ENCODE measurements at regions not wholly inside any gene's neighbourhood (a gene's known extent, or its start where the extent isn't known, plus 50 kb on each side); places are given as distances from the start of the nearest gene placed in this dataset.

GRCh38 chr14:100972118-100972897 lies 68.8 kb upstream of the RTL1 start:
- intact Hi-C loops (cut with DNase I), result no loop called here
- no peaks in the 10 kb centered on the region for H3K4me1 ChIP-seq (replicated peaks)
- no peaks in the 10 kb centered on the region for H3K36me3 ChIP-seq
- no peak for TF ChIP-seq POLR2A (IDR thresholded peaks at IDR 0.05)
- TF ChIP-seq CTCF (IDR thresholded peaks at IDR 0.05), result no peak
- TF ChIP-seq POLR2AphosphoS5 (IDR thresholded peaks at IDR 0.05), result no peak
- H3K27me3 ChIP-seq (replicated peaks; ENCODE audit: insufficient read depth), result no peaks in the 10 kb centered on the region
- no peak overlapping the region for H3K27ac ChIP-seq
- no peak overlapping the region for H3K4me3 ChIP-seq
- no peaks in the 10 kb centered on the region for H3K9me3 ChIP-seq
- DNase-seq (ENCODE audit: low spot score), result no peak
- WGBS, result 94% methylated on average over 8 of the region's 8 CpGs

- Histone ChIP-seq H3K27ac (no peak overlapping the region), H3K4me1 (replicated peaks) (no peaks in the 10 kb centered on the region), H3K36me3 (no peaks in the 10 kb centered on the region), H3K9me3 (no peaks in the 10 kb centered on the region), H3K27me3 (replicated peaks; ENCODE audit: insufficient read depth) (no peaks in the 10 kb centered on the region), H3K4me3 (no peak overlapping the region)
- intact Hi-C loops (cut with DNase I), result no loop called here
- WGBS, result 97% methylated on average over 2 of the region's 2 CpGs
- DNase-seq (ENCODE audit: low spot score), result no peak
- TF ChIP-seq POLR2AphosphoS5 (IDR thresholded peaks at IDR 0.05) (no peak), POLR2A (IDR thresholded peaks at IDR 0.05) (no peak), CTCF (IDR thresholded peaks at IDR 0.05) (no peak)
These were observed 72.1 kb upstream of the RTL1 start for GRCh38 chr14:100975671-100976070.

GRCh38 chr14:100979079-100979478 lies 75.6 kb upstream of the RTL1 start:
- Histone ChIP-seq H3K4me1 (replicated peaks) (no peaks in the 10 kb centered on the region), H3K27ac (no peak overlapping the region), H3K36me3 (no peaks in the 10 kb centered on the region), H3K9me3 (no peaks in the 10 kb centered on the region), H3K27me3 (replicated peaks; ENCODE audit: insufficient read depth) (no peaks in the 10 kb centered on the region), H3K4me3 (no peak overlapping the region)
- no peak for DNase-seq (ENCODE audit: low spot score)
- TF ChIP-seq POLR2A (IDR thresholded peaks at IDR 0.05), result no peak
- no peak for TF ChIP-seq CTCF (IDR thresholded peaks at IDR 0.05)
- no peak for TF ChIP-seq POLR2AphosphoS5 (IDR thresholded peaks at IDR 0.05)
- WGBS, result 40% methylated on average over 3 of the region's 3 CpGs
- intact Hi-C loops (cut with DNase I), result no loop called here

DNA sequence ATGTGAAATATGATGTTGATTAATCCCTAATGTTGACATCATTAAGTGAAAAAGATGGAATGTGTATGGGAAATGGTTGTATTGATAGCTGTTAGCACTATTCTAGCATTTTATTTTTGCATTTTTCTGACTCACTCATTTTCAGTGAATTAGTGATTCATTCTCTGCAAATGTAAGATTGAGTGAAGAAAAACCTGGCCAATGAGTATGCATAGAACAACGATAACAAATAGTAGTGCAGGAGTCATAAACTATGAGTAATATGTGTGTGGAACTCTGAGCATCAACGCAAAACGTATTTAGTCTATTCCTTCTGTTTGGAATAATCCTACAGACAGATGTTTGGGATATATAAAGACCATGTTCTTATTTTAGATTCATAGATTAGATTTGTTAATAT lies 76.3 kb upstream of the RTL1 start:
- WGBS, result 71% methylated on average over 3 of the region's 3 CpGs
- Histone ChIP-seq H3K27ac (no peak overlapping the region), H3K36me3 (no peaks in the 10 kb centered on the region), H3K9me3 (no peaks in the 10 kb centered on the region), H3K4me1 (replicated peaks) (no peaks in the 10 kb centered on the region), H3K4me3 (no peak overlapping the region), H3K27me3 (replicated peaks; ENCODE audit: insufficient read depth) (no peaks in the 10 kb centered on the region)
- no peak for TF ChIP-seq POLR2A (IDR thresholded peaks at IDR 0.05)
- no peak for TF ChIP-seq CTCF (IDR thresholded peaks at IDR 0.05)
- no peak for TF ChIP-seq POLR2AphosphoS5 (IDR thresholded peaks at IDR 0.05)
- intact Hi-C loops (cut with DNase I), result no loop called here
- no peak for DNase-seq (ENCODE audit: low spot score)

DNA sequence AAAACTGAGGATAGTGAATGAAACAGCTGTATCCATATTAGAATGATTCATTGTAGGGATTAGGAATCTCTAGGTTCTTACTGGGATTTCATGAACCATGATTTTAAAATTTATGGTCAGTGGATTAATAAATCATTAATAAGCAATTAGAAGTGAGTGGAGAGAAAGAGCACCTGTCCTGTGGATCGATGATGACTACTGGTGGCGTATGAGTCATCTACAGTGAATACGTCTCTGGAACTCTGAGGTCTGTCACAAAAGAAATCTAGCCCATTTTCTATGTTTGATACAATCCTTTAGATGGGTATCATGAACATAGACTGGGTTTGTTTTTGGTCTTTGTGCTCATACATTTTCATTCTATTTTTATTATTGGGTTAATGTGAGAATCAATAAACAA lies 77.3 kb upstream of the RTL1 start:
- no peak overlapping the region for H3K4me3 ChIP-seq
- no peak overlapping the region for H3K27ac ChIP-seq
- no peak for TF ChIP-seq POLR2AphosphoS5 (IDR thresholded peaks at IDR 0.05)
- no peak for TF ChIP-seq POLR2A (IDR thresholded peaks at IDR 0.05)
- no peak for TF ChIP-seq CTCF (IDR thresholded peaks at IDR 0.05)
- H3K27me3 ChIP-seq (replicated peaks; ENCODE audit: insufficient read depth), result no peaks in the 10 kb centered on the region
- no peaks in the 10 kb centered on the region for H3K9me3 ChIP-seq
- no peak for DNase-seq (ENCODE audit: low spot score)
- WGBS, result 90% methylated on average over 3 of the region's 3 CpGs
- no peaks in the 10 kb centered on the region for H3K36me3 ChIP-seq
- intact Hi-C loops (cut with DNase I), result no loop called here
- H3K4me1 ChIP-seq (replicated peaks), result no peaks in the 10 kb centered on the region

All from prostate gland (tissue), 2 donors.